Non-pigmented ciliary epithelial cell (primary cell): ENCODE measurements at regions not wholly inside any gene's neighbourhood (a gene's known extent, or its start where the extent isn't known, plus 50 kb on each side); places are given as distances from the start of the nearest gene placed in this dataset.
"Not testable (repeated sequence)": the region's sequence is repeated elsewhere in the genome, so short reads cannot be mapped to it uniquely, and the experiment has no call there.

ENCODE experiments used
- DNase-seq: peaks from one replicate; pipeline ENCODE4 v3.0.0-alpha.2; 2010; ENCODE audit warnings: low read depth

DNA sequence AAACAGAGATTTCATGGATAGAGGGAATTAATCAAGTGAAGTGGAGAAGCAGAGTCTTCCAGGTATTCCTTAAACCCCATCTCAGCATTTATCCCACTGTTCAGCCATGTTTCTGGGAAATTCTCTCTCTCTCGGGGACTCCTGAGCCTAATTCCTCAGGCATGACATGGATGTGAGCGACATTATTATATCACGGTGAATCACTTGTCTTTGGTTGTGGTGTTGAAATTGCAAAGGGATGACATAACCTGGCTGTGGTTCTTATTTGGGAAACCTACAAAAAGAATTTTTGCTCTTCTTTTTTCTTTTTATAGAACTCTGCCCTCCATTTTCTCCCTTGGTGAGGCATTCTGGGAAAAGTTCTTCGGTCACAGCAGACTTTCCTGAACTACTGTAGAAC is 457.9 kb upstream of the PTGER4 start:
- DNase-seq = peak; percentile 80

DNA sequence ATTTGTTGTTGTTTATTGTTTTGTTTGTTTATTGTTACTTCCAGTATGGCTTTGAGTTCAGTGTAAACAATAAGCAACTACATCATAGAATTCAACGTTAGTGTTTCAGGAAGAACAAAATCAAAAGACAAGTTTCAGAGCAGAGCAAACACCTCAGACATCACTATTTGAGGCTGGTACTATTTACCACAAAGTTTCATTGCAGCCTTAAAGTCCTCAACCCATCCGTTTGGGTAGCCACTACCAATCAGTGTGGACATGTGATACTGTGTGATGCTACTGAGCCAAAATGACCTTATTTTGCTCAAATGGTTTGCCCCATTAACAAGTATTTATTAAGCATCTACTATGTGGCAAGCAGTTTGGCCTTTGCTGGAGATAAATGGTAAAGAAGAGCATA is 458.5 kb upstream of the PTGER4 start:
- DNase-seq = no peak

DNA sequence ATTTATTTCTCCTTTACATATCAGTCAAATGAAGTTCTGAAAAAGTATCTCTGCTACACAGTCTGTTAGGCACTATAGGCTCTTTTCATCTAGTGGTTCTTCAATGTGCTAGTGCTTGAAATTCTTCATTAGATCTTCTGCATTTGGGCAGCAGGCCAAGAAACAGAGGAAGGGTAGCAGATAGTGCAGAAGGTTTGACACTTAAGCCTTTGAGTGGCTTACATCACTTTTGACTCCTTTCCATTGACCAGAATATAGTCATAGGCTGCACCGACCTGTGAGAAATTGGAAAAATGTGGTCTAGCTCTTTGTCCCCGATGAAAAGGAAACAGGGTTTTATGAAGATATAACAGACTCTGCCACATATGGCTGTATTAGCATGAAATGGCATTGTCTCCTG is 459.5 kb upstream of the PTGER4 start:
- DNase-seq = no peak

DNA sequence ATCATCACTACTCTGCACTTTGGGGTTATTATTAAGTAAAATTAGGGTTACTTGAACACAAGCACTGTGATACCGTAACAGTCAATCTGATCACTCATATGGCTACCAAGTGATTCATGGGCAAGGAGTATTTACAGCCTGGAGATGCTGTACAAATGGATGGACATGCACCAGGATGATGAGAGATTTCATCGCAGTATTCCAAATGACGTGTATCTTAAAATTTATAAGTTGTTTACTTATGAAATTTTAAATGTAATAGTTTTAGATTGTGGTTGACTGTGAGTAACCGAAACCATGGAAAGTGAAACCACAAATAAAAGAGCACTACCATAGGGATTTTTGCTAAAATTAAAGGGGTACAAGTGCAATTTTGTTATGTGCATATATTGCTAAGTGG is 462.2 kb upstream of the PTGER4 start:
- no peak for DNase-seq

DNA sequence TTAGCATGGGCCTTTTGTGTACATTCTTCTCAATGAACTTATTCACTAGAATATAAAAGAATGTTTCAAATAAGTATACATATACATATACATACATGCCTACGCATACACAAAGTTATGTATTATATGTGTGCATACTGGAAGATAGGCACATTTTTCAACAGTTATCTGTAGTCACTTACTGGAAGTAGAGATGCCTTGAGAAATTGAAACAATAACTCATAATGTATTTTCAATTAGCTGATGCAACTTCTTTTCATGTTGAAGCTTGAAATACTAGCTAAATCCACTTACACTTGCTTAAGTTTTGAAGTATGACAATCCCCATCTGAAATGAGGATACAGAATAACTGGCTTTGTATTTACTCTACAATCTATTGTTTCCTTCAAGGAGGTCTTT is 469.0 kb upstream of the PTGER4 start:
- no peak for DNase-seq

DNA sequence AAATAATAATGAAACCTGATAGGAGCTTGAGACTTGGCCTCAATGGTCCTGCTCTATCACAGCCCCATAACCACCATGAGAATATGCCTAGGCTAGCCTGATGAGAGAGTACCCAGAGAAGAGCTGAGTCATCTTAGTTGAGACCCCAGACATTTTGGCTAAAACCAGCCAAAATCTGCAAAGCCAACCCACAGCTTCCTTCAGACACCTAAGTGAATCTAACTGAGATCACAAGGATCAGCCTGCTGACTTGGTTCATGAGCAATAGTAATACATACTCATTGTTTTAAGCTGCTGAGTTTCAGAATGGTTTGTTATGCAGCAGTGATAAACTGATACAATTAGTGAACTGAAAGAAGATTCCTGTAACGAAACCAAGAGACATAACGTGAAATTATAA is 473.7 kb upstream of the PTGER4 start:
- no peak for DNase-seq

DNA sequence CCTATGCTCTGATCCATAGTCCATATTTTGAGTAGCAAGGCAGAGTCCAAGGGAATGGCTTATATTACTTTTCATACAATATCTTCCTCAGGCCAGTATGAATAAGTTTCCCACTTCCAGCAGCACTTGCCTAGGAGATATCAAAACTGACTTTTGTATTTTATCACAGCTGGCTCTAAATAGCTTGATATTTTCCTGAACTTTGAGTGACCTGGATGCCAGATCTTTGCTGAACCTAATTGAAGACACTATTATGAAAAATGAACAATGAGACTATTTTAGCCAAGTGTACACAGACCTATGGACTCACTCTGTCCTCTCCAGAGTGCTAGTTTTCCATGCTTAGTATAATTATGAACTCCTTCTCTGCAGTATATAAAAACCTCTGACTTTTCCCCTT is 475.6 kb upstream of the PTGER4 start:
- DNase-seq = no peak

DNA sequence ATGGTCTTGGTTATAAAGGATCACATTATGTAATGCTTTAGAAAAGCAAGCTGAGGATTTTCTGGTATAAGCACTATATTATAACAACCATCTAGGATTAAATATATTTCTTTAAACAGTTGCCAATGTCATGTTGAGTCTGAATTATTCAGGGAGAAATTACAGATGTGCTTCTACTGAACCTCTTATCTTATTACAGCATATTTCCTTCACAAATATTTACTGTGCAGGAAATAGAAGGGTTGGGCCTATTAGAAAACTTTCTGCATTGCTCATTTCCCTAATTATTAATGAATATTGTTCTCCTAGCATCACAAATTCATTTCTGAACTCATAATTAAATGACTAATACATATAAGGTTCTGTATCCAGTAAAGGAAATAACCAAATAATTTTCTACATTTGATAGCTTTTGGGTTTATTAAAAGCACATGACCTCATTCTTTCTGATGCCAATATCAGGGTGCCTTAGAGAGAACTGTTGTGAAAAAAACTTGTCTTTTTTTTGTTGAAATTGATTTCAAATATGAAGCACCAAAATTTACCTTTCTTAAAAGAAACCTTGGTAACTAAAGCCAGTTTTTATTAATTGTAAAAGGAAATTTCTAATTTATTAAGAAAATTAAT is 476.8 kb upstream of the PTGER4 start:
- DNase-seq = no peak

DNA sequence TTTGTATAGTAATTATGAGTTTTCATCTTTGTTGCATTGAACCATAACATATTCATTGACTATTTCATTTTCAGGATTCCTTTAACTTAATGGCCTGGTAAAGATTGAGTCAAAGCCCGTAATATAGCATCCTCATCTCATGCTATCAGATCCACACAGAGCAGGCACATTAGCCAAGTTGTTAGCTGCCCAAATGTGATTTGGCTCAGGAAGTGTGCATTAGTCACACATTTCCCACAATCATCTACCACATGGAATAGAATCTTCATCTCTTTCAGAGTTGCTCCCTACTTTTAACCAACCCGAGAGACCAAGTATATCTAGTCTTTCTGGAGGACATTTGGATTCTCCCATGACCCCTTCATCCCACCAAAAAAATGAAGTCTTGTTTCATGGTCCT is 481.0 kb upstream of the PTGER4 start:
- DNase-seq = no peak

DNA sequence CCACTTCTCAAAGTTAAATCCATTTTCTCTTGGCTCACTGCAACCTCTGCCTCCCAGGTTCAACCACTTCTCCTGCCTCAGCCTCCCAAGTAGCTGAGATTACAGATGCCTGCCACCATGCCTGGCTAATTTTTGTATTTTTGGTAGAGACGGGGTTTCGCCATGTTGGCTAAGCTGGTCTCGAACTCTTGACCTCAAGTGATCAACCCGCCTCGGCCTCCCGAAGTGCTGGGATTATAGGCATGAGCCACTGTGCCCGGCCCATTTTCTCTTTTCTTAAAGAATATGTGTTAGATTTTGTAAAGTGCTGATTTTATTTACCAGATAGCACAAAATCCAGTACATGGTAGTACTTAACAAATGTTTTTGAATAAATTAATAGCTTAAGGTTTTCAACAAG is 484.1 kb upstream of the PTGER4 start:
- DNase-seq = not testable (repeated sequence)

DNA sequence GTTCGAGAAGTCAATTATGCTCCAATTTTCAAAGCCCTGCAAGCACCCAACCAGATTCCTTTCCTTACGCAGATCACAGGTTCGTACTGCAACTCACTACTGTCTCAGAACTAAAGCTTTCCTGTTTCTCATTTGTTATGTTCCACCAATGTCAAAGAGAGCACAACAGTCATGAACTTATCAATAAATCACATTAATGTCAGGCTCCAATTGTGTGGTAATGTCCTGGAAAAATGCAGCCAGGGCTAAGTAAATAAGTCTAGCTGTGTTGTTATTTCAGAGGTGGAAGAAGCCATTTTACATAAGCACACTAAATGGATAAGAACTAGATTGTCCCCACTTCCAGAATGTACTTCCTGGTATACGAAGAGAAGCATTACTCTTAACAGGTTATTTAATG is 488.6 kb upstream of the PTGER4 start:
- DNase-seq = no peak

DNA sequence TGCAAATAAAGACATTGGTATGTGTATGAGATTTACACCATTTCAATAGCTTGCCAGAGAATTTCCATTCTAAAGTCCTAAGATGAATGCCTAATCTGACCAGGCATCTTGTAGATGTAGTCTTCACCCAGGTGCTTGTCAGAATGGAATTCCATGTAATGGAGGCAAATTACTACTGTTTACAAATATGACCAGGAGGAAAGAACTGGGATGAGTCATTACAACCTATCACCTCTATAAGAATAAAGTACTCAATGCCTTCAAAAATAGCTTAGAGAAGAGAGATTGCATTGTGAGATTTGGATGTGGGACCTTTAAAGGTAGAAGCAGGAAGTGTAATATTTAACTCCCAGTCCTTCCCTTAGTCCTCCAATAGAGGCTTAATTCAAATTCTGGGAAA is 507.0 kb upstream of the PTGER4 start:
- no peak for DNase-seq

DNA sequence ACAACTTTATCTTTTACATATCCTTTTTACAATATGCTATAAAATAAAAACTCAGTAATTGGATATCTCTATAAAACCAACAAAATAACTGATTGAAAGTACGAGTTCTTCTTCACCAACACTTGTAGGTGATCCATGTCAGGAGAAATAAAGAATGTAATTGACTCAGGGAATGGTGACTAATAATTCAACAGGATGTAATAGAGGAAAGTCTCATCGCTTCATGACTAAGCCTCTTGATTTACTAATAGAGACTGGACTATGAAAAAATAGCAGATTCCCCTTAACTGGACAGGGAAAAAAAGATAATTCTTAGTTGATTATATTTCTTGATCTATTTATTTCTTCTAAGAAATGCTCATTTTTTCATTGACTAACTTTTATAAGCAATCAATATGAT is 507.7 kb upstream of the PTGER4 start:
- DNase-seq = peak; percentile 28

DNA sequence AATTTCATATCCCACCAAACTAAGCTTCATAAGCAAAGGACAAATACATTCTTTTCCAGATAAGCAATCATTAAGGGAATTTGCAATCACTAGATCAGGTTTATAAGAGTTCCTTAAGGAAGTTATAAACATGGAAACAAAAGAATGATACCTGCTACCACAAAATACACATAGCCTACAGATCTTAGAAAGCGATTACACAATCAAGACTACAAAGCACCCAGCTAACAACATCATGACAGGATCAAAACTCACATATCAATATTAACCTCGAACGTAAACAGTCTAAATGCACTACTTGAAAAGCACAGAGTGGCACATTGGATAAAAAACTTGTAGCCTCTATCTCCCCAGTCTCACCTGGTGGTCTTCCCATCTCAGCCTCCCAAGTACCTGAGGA is 512.4 kb upstream of the PTGER4 start:
- DNase-seq = no peak

DNA sequence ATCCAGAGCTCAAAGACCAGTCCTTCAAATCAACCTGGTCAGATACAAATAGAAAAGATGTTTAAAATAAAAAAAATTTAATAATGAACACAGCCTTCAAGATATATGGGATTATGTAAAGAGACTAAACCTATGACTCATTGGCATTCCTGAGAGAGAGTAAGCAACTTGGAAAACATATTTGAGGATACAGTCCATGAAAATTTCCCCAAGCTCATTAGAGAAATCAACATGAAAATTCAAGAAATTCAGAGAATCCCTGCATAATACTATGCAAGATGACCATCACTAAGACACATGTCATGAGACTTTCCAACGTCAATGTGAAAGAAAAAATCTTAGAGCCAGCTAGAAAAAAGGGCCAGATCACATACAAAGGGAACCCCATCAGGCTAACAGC is 512.9 kb upstream of the PTGER4 start:
- no peak for DNase-seq

DNA sequence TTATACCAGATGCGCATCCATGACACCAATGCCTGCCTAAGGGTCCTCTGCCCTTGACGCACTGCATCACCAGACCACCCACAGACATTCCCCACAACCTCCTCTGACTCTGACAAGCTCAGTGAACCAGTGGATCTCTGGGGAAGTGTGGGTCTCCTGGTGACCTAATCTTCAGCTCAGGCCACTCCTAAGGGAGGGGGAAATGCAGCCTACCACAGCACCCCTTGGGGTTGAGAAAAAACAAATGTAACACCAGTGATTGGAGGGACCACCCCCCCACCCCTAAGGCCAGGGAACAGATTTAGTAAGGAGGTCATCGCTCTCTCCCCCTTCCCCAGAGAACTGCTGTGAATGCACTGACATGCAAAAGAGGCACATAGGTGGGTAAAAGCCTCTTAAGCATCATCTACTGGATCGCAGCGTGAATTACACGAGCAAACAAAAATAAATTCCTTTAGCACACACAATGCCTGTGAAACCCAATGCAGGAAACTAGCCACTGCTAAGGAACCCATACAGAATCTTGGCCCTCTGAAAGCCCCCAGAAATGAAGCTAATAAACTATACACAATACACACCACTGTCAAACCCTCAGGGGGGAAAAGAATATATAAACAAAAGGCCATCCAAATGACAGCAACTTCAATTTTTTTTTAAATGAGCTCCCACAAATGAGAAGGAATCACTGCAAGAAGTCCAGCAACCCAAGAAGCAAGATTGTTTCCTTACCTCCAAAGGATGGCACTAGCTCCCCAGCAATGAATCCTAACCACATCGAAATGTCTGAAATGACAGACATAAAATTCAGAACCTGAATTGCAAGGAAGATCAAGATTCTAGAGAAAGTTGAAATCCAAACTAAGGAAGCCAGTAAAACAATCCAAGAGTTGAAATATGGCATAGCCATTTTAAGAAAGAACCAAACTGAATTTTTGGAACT is 513.7 kb upstream of the PTGER4 start:
- no peak for DNase-seq

DNA sequence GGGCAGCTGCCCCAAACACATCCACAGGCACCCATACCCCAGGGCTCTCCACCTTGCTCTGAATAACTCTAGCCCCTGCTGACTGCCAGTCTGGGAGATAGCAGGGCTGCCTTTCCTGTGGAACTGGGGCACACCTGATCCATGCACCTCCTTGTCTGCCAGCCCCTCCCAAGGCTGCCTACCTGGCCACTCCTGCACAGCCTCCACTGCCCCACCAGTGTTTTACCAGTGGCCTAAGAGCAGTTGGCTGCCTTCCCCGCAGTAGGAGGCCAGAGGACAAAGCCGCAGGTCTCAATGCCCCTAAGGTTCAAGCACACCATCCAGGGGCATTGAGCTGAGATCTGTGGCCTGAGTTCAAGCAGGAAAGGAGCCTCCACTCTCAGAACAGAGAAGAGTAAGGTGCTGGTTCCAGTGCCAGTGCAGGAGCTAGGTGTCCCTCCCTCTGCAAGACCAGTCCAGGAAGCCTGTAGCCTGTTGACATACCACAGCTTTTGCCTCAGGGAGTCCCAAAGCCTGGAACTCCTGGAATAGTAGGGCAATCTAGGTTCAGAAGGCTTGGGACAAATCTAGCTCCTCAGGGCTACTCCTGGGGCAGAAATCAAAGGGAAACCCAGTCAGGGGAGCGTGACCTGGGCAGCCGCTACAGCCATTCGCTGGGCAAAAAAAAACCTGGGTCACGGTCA is 514.5 kb upstream of the PTGER4 start:
- DNase-seq = no peak

DNA sequence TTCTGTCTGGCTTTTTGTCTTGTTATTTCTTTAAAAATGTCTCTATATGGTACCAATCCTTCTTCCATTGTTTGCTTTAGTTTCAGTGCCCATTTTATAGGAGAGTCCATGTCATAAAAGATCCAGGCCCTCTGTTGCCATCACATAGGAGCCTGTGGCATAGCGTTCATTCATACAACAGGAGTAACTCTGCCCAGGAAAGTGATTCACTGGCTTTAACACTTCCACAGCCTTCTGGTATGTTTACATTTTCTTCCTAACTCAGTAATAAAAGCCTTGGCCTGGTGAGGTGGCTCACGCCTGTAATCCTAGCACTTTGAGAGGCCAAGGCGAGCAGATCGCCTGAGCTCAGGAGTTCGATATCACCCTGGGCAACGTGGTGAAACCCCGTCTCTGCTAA is 519.3 kb upstream of the PTGER4 start:
- peak; percentile 1 for DNase-seq

DNA sequence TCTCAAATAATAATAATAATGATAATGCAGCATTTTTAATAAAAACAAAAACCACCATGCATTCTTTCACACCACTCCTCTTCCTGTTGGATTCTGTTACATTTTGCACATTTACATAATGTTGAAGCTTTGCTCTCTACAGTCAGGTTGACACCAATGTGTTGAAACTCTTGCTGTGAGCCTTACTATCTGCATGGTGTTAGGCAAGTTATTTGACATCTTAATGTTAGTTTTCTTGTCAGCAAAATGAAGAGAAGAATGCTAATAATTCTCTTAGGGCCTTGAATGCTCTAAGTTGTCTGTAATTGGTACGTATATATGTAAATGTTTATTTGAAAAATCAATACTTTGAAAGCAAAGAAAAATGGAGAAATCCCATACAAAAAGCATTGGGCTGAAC is 525.5 kb upstream of the PTGER4 start:
- no peak for DNase-seq

DNA sequence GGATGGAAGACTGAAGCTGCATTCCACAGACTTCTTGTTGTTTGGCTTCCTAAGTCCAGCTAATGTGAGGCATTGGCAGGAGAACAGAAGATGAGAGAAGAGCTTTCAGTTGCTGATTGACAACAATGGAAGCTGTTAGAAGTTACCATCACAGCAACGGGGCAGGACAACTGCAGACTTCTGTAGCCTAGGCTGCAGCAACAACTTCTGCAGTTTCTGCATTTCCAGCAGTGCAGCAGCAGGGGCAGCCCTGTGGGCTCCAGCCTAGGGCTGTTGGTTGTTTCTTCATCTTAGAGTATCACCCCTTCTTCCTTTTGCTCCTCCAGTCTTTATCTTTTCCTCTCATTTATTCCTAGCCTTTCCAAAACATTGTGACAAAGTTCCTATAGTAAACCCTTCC is 528.8 kb upstream of the PTGER4 start:
- DNase-seq = no peak

DNA sequence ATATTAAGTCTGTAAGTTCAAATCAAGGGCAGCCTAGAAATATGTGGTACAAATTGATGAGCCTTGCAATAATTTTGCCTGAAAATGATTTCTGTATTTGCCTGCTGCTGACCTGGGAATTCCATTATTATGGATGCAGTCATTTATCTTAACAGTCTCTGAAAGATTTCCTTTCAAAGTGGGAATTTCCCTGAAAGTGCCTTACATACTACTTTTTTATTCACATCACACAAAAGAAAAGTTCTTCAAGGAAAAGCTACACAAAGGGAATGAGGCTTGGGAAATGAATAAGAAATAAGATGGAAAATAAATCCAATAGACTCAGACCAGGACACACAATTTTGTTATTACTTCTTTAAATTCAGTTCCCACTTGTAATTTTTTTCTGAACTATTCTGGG is 537.8 kb upstream of the PTGER4 start:
- DNase-seq = no peak

DNA sequence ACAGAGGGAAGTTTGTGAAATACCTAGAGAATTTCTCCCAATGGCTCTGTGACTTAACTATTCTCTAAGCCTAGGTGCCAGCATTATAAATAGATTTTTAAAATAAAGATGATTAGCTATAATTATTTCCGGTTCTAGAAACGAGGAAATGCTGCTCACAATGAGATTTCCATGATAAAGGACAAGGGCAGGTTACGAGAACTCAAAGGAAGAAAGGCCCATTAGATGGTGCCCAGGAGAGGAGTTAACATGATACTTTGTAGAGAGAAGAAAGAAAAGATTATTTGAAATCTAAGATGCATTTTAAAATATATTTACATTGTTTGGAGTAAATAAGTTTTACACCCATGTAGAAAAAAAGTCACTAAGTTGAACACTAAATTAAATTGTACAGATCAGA is 538.3 kb upstream of the PTGER4 start:
- DNase-seq = no peak

DNA sequence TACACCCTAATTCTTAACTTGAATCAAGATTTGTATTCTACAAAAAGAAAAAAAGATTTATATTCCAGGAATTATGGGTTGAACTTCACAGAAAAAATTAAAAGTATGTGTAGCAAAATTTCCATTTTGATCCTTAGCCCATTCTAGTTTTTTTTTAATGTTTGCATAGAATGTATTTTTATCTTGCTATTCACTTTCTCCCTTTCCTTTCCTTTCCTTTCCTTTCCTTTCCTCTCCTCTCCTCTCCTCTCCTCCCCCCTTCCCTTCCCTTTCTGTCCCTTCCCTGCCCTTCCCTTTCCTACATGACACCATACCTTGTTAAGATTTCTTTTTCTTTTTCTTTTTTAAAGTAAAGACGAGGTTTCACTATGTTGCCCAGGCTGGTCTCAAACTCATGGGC is 542.5 kb upstream of the PTGER4 start:
- no peak for DNase-seq
